Activated CD8-positive, alpha-beta memory T cell treated with anti-CD3 and anti-CD28 coated beads, Interleukin-2, amount 10 ng/mL, durations not matched to agents 7 days and 5 days (primary cell): ENCODE measurements at regions not wholly inside any gene's neighbourhood (a gene's known extent, or its start where the extent isn't known, plus 50 kb on each side); places are given as distances from the start of the nearest gene placed in this dataset.

Source experiments
- ATAC-seq: fragments of 150-1000 bp; cut with Tn5 transposase; one replicate; pipeline ENCODE4 v1.10.0; 2021; ENCODE audit warnings: moderate library complexity
- CTCF ChIA-PET: fragments of 350-600 bp; sonication (Branson Sonifier 250); formaldehyde crosslinking; loops from one replicate; lab custom pipeline; 2021; ENCODE audit warnings: antibody characterized with exemption; lab: Charles Lee
- DNase-seq: peaks from one replicate; pipeline ENCODE4 v3.0.0-alpha.2; 2020
- H3K27ac Mint-ChIP-seq: one replicate; pipeline ENCODE4 v1.8.0; 2021; ENCODE audit warnings: mild to moderate bottlenecking, mixed read lengths
- H3K27me3 Mint-ChIP-seq: one replicate; pipeline ENCODE4 v1.8.0; 2021; ENCODE audit warnings: mixed read lengths
- H3K36me3 Mint-ChIP-seq: one replicate; pipeline ENCODE4 v1.8.0; 2021; ENCODE audit warnings: mild to moderate bottlenecking, mixed read lengths
- H3K4me1 Mint-ChIP-seq: one replicate; pipeline ENCODE4 v1.8.0; 2021; ENCODE audit warnings: mixed read lengths
- H3K4me3 Mint-ChIP-seq: one replicate; pipeline ENCODE4 v1.8.0; 2021; ENCODE audit warnings: mild to moderate bottlenecking, moderate library complexity, mixed read lengths
- H3K9me3 Mint-ChIP-seq: one replicate; pipeline ENCODE4 v1.8.0; 2022; ENCODE audit warnings: low read depth, mixed read lengths

DNA sequence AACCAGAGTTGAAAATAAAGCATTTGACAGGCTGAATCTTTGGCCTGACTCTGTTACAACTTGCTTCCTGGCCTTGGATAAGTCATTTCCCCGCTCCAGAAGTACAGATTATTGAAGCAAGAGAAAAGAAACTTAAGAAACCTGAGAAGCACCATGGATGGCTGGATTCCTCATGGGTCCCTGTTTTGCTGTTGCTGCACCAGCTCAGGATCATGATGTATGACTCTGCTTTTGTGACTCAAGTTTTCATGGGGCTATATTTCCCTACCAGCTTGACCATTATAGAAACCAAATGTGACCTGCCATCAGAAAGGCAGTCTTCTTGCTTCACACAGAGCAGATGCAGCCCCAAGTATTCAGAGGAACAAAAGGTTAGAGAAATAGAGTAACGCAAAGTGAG, 921.8 kb downstream of the BCL11B start:
- no peaks in the 10 kb centered on the region for H3K9me3 Mint-ChIP-seq
- DNase-seq (no peak), ATAC-seq (no peak)
- H3K4me1 Mint-ChIP-seq = no peaks in the 10 kb centered on the region
- no peak overlapping the region for H3K27ac Mint-ChIP-seq
- no peaks in the 10 kb centered on the region for H3K27me3 Mint-ChIP-seq
- CTCF ChIA-PET = no interaction called here
- no peak overlapping the region for H3K4me3 Mint-ChIP-seq
- no peaks in the 10 kb centered on the region for H3K36me3 Mint-ChIP-seq

DNA sequence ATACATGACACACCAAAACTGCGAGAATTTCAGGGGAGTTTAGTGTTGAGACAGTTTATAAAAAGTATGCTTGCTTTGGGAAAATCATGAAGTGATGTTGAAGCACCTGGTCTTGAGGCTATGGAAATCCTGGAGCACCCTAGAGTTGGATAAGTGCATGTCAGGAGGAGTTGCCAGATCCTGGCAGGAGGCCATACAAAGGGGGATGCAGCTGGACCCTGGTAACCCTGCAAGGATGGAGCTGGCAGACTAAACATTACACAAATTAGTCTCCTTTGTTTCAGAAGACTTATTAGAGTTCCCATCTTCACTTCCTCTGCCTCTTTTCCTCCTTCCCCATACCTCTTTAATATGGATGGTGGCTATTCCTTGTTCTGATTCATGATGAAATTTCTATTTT, 907.0 kb downstream of the BCL11B start:
- Mint-ChIP-seq H3K27ac (no peak overlapping the region), H3K9me3 (peaks cover 3% of the 10 kb centered on the region), H3K4me1 (no peaks in the 10 kb centered on the region), H3K4me3 (no peak overlapping the region), H3K27me3 (no peaks in the 10 kb centered on the region), H3K36me3 (peaks cover 1% of the 10 kb centered on the region)
- no peak for ATAC-seq
- CTCF ChIA-PET = no interaction called here
- DNase-seq = no peak

DNA sequence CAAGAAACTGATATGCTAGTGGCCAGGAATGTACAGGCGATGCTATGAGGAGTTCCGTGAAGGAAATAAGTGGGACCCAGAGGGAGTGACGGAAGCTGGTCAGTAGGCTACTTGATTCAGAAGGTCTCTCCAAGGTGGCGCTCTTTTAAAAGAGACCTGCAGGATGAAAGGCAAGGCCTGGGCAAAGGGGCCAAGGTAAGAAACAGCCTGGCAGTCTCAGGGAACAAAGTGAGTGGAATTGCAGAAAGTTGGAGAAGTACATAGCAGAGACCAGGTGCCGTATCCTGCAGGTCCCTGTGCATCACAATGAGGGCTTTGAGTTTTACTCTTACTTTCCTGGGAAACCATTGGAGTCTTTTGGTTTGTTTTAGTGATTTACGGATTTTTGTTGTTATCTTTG, 905.6 kb downstream of the BCL11B start:
- Mint-ChIP-seq H3K4me1 (no peaks in the 10 kb centered on the region), H3K27me3 (no peaks in the 10 kb centered on the region), H3K27ac (no peak overlapping the region), H3K4me3 (no peak overlapping the region), H3K9me3 (no peaks in the 10 kb centered on the region), H3K36me3 (no peaks in the 10 kb centered on the region)
- DNase-seq (no peak), ATAC-seq (no peak)
- CTCF ChIA-PET = no interaction called here

DNA sequence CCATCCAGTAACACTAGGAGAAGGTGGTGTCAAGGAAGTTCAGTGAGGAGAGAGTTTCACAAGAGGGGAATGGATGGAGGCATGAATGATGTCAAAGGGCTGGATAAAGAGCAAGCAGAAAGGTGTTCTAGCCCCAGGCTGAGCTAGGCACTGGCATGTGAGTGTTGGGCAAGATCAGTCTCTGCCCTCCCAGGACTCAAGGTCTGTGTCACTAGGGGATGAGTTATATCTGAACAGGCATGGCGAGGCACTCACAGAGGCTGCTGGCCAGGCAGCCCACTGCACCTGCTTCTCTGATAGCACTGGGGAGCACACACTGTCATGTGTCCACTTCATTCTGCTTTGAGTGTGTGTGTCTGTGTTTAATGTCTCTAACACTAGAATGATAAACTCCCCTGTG, 903.8 kb downstream of the BCL11B start:
- no peaks in the 10 kb centered on the region for H3K4me1 Mint-ChIP-seq
- no peaks in the 10 kb centered on the region for H3K9me3 Mint-ChIP-seq
- H3K27me3 Mint-ChIP-seq = no peaks in the 10 kb centered on the region
- no peaks in the 10 kb centered on the region for H3K36me3 Mint-ChIP-seq
- no peak overlapping the region for H3K27ac Mint-ChIP-seq
- H3K4me3 Mint-ChIP-seq = no peak overlapping the region
- CTCF ChIA-PET = no interaction called here
- ATAC-seq (no peak), DNase-seq (no peak)

DNA sequence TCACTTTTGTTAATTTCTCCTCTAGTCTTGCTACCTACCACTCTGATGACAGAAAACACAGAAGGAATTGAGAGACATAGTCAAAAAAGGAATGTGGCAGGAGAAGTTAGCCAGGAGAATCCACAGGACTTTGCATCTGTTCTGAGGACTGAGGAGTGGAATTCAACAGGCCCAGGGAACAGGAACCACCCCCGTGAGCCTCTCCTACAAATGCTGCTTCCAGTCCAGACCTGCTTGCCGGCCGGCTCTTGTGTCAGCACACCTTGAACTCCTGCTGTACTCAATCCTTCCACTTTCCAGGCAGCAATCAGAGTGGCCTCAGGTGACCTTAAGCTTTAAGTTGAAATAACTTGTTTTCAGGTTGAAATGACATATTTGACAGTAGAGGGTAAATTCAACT, 903.1 kb downstream of the BCL11B start:
- Mint-ChIP-seq H3K4me1 (no peaks in the 10 kb centered on the region), H3K27ac (no peak overlapping the region), H3K36me3 (no peaks in the 10 kb centered on the region), H3K4me3 (no peak overlapping the region), H3K27me3 (no peaks in the 10 kb centered on the region), H3K9me3 (no peaks in the 10 kb centered on the region)
- DNase-seq (no peak), ATAC-seq (no peak)
- CTCF ChIA-PET = no interaction called here

DNA sequence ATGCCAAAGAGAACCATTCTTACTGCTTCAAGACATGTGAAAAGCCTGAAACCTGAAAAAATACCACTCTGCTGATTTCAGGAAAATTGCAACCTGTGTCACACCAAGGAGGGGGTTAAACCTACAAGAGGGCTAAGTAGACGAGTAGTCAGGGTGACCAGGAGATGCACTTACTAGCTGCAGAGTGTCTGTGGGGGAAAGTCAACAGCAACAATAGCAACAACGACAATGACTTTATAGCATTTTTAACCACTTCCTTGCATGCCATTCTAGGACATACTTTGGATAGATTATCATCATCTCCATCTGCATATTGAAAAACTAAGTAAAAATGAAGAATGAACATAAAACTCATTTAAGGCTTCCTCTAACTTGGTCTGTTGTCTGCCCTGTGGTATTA, 902.7 kb downstream of the BCL11B start:
- Mint-ChIP-seq H3K9me3 (no peaks in the 10 kb centered on the region), H3K27ac (no peak overlapping the region), H3K27me3 (no peaks in the 10 kb centered on the region), H3K36me3 (no peaks in the 10 kb centered on the region), H3K4me1 (no peaks in the 10 kb centered on the region), H3K4me3 (no peak overlapping the region)
- CTCF ChIA-PET = no interaction called here
- DNase-seq = no peak
- ATAC-seq = no peak

DNA sequence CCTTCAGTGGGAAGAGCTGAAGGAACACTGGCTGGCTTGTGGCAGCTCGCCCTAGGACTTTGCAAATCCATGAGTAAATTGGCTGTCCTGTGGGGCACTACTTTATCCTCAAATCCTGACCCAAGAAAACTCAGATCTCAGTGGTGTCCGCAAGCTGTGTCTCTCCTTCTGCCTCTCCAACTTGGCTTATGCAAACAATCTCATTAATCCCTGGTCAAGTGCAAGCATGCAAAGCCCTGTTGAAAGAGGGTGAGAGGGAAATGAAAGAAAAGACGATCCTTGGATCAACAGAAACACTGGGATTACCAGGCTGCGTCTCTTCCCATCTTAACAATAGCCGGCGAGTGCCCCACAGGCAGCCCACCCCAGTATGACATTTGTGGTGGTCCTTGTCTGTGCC, 901.6 kb downstream of the BCL11B start:
- ATAC-seq = no peak
- no peak for DNase-seq
- H3K27ac Mint-ChIP-seq = no peak overlapping the region
- H3K27me3 Mint-ChIP-seq = no peaks in the 10 kb centered on the region
- H3K4me3 Mint-ChIP-seq = no peak overlapping the region
- CTCF ChIA-PET = no interaction called here
- H3K4me1 Mint-ChIP-seq = no peaks in the 10 kb centered on the region
- H3K9me3 Mint-ChIP-seq = no peaks in the 10 kb centered on the region
- H3K36me3 Mint-ChIP-seq = no peaks in the 10 kb centered on the region

DNA sequence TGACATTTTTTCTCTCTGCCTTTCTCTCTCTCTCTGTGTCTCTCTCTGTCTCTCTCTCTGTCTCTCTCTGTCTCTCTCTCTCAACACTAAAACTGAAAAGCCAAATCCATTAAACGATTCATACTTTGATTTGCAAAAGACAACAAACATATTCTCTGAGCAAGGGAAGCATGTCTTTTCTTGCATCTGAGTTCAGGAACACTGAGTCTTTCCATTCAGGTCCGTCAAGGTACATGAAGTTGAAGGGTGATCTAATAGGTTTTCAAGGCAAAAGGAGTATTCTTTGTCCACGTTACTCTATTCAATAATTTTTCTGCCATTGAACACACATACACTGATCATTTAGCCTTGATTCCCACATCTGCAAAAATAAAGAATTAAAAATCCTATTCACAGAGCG, 900.9 kb downstream of the BCL11B start:
- Mint-ChIP-seq H3K4me3 (no peak overlapping the region), H3K27me3 (no peaks in the 10 kb centered on the region), H3K27ac (no peak overlapping the region), H3K9me3 (no peaks in the 10 kb centered on the region), H3K4me1 (no peaks in the 10 kb centered on the region), H3K36me3 (no peaks in the 10 kb centered on the region)
- DNase-seq (no peak), ATAC-seq (no peak)
- CTCF ChIA-PET = no interaction called here

DNA sequence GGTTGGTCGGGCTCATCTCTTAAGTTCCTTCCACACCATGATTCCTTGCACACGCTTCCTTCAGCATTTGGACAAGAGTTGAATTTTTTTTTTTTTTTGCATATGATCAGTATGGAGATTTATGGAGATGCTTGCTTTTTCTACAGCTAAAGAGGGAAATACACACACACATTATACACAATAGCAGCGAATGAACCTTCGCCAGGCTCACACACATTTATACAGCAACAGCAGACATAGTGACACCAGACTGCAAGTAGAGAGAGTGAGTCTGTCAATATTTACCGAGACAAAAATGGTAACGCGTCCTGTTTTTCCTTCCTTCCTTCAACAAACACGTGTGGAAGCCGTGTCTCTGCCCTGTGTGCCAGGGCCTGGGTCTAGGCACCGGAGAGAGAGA, 897.9 kb downstream of the BCL11B start:
- Mint-ChIP-seq H3K27ac (no peak overlapping the region), H3K4me3 (no peak overlapping the region), H3K27me3 (no peaks in the 10 kb centered on the region), H3K9me3 (peaks cover 4% of the 10 kb centered on the region), H3K36me3 (no peaks in the 10 kb centered on the region), H3K4me1 (no peaks in the 10 kb centered on the region)
- no peak for DNase-seq
- ATAC-seq = no peak
- CTCF ChIA-PET = no interaction called here

DNA sequence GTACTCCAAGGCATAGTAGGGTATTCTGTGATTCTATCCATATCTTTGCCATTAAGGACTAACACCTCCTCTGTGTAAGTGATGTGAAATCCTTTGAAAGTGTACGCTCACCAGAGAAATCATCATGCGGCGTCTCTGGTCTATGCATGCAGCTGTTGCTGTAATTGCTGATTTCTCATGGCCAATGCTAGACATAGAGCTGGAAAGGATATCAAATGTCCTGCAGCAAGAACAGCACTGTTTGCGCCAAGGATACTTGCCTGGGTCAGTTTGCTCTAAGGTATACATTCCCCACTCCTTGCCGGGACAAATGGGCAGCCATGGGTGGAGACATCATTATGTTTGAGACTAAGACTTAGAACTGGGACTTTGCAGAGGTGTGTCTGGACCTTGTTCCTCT, 896.4 kb downstream of the BCL11B start:
- no peak for ATAC-seq
- H3K4me1 Mint-ChIP-seq = no peaks in the 10 kb centered on the region

DNA sequence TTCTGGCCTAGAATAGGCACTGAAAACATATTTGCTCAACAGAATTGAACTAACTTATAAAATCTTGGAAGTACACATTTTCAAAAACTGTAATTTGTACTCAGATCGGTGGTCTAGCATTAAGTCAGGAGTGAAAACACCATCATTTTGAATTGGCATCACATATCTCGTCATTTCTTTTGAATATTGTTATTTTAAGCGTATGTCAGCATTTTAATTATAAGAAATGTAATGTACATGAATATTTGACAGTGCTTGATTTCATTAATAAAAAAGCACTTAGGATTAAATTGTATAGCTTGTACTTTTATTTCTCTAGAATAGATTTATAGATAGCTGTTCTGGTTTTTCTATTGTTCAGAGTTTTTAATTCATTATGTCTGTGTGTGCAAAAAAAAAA, 892.2 kb downstream of the BCL11B start:
- H3K27me3 Mint-ChIP-seq = no peaks in the 10 kb centered on the region
- no peak for DNase-seq
- no peak overlapping the region for H3K27ac Mint-ChIP-seq
- no peaks in the 10 kb centered on the region for H3K4me1 Mint-ChIP-seq
- H3K4me3 Mint-ChIP-seq = no peak overlapping the region
- peaks cover 6% of the 10 kb centered on the region for H3K9me3 Mint-ChIP-seq
- no peak for ATAC-seq
- CTCF ChIA-PET = no interaction called here
- H3K36me3 Mint-ChIP-seq = peaks cover 3% of the 10 kb centered on the region

More for the DNA sequence above, 896.4 kb downstream of the BCL11B start:
- H3K36me3 Mint-ChIP-seq = peaks cover 3% of the 10 kb centered on the region
- no peak overlapping the region for H3K27ac Mint-ChIP-seq
- H3K27me3 Mint-ChIP-seq = no peaks in the 10 kb centered on the region
- CTCF ChIA-PET = no interaction called here
- no peak for DNase-seq
- H3K4me3 Mint-ChIP-seq = no peak overlapping the region
- H3K9me3 Mint-ChIP-seq = peaks cover 4% of the 10 kb centered on the region

DNA sequence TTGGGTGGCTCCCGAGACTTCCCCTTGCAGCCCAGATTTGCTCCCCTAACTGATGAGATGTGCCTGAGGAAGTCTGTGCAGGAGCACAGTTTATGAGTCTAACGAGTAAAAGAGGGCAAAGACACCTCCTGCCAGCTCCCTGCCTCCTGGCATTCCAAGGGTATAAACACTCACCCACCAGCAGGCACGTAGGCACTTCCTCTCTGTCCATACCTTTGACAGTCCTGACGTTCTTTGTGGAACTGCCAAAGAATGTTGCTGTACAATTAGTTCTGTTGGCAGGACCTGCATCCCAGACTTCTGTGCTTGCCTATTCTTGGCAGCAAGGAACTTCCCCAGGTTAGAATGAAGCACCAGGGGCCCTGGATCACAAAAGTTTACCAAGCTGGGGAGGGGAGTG, 889.3 kb downstream of the BCL11B start:
- CTCF ChIA-PET = interaction anchor here (1.4 kb wide), 1 partner anchor 47 kb away, joined by 4 read pairs; no protein-coding TSS in a partner anchor
- ATAC-seq = no peak
- H3K4me3 Mint-ChIP-seq = no peak overlapping the region
- DNase-seq = no peak
- peaks cover 3% of the 10 kb centered on the region for H3K36me3 Mint-ChIP-seq
- H3K9me3 Mint-ChIP-seq = peaks cover 6% of the 10 kb centered on the region
- H3K27ac Mint-ChIP-seq = no peak overlapping the region
- H3K4me1 Mint-ChIP-seq = no peaks in the 10 kb centered on the region
- peaks cover 2% of the 10 kb centered on the region for H3K27me3 Mint-ChIP-seq

DNA sequence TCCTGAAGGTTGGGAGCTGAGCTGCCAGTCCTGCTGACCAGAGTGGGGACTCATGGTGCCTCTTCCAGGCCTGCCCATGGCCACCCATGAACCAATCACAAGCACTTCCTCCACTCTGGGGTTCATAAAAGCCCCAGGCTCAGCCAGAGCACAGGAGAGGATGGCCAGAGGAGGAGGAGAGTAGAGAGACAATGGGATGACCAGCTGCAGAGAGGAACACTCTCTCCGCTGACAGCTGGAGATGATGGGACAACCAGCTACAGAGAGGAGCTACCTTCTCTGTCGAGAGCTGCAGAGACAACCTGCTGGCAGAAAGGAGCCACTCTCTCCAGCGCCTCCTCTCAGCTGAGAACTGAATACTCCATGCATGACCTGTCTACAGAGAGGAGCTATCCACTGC, 886.1 kb downstream of the BCL11B start:
- CTCF ChIA-PET = no interaction called here
- Mint-ChIP-seq H3K27me3 (peaks cover 2% of the 10 kb centered on the region), H3K4me3 (no peak overlapping the region), H3K36me3 (no peaks in the 10 kb centered on the region), H3K4me1 (no peaks in the 10 kb centered on the region), H3K9me3 (peaks cover 2% of the 10 kb centered on the region), H3K27ac (no peak overlapping the region)
- ATAC-seq = no peak
- no peak for DNase-seq

DNA sequence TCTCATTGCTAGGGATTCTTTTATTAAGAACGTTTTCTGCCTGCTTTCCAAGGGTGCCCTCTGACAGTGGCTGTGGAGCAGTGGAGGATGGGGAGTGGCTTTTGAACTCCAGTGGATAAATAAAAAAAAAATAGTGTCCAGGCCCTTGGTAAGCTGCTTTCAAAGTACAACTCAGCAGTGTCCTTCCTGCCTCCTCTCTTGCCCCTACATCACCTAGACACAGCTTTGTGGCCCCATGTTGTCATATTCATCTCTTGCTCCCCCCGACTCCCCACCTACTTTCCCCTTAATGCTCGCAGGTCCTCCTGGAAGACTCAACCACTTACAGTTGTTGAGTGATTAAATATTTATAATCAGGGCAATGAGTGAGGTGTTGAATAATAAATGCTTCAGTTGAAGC, 880.9 kb downstream of the BCL11B start:
- CTCF ChIA-PET = no interaction called here
- no peak for DNase-seq
- no peak overlapping the region for H3K4me3 Mint-ChIP-seq
- no peak for ATAC-seq
- no peaks in the 10 kb centered on the region for H3K36me3 Mint-ChIP-seq
- no peak overlapping the region for H3K27ac Mint-ChIP-seq
- peaks cover 2% of the 10 kb centered on the region for H3K27me3 Mint-ChIP-seq
- H3K4me1 Mint-ChIP-seq = no peaks in the 10 kb centered on the region
- no peaks in the 10 kb centered on the region for H3K9me3 Mint-ChIP-seq

DNA sequence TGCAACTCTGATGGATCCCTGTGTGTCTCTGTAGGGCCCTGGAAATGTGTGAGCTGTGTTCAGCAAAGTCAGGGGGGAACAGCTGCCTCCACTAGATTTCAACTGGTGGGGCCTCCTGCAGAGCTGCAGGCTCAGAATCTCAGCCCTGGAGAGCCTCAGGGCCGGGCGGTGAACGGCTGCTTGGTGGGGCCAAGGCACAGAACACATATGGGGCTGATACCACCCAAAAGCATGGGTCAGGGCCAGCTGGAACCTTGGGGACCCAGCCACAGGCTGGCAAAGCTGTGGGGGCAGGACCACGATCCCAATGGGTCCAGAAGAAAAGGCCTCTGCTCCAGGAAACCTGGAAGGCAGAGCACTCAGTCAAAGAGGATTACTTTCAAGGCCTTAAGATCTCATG, 878.5 kb downstream of the BCL11B start:
- DNase-seq (no peak), ATAC-seq (no peak)
- Mint-ChIP-seq H3K4me1 (no peaks in the 10 kb centered on the region), H3K9me3 (peaks cover 2% of the 10 kb centered on the region), H3K27ac (no peak overlapping the region), H3K36me3 (no peaks in the 10 kb centered on the region), H3K27me3 (no peaks in the 10 kb centered on the region), H3K4me3 (no peak overlapping the region)
- CTCF ChIA-PET = no interaction called here
